ENCODE measurements at regions not wholly inside any gene's neighbourhood (a gene's known extent, or its start where the extent isn't known, plus 50 kb on each side); places are given as distances from the start of the nearest gene placed in this dataset.

DNA sequence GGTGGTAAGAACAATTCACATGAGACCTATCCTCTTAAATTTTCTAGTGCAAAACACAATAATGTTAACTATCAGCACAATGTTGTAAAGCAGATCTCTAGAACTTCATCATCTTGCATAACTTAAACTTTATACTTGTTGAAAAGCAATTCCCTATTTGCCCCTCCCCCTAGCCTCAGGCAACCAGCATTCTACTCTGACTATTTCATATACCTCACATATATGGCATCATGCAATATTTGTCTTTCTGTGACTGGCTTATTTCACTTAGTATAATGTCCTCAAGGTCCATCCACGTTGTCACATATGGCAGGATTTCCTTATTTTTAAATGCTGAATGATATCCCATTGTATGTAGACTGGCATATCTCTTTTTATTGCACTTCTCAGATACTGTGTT lies 86.5 kb downstream of the STRADB start:
- TF ChIP-seq POLR2AphosphoS5 (IDR thresholded peaks at IDR 0.05) (no peak), POLR2A (IDR thresholded peaks at IDR 0.05) (no peak)
- TF ChIP-seq, protein P1, sequence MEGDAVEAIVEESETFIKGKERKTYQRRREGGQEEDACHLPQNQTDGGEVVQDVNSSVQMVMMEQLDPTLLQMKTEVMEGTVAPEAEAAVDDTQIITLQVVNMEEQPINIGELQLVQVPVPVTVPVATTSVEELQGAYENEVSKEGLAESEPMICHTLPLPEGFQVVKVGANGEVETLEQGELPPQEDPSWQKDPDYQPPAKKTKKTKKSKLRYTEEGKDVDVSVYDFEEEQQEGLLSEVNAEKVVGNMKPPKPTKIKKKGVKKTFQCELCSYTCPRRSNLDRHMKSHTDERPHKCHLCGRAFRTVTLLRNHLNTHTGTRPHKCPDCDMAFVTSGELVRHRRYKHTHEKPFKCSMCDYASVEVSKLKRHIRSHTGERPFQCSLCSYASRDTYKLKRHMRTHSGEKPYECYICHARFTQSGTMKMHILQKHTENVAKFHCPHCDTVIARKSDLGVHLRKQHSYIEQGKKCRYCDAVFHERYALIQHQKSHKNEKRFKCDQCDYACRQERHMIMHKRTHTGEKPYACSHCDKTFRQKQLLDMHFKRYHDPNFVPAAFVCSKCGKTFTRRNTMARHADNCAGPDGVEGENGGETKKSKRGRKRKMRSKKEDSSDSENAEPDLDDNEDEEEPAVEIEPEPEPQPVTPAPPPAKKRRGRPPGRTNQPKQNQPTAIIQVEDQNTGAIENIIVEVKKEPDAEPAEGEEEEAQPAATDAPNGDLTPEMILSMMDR (IDR thresholded peaks at IDR 0.05 in 8 of 11, conservative IDR thresholded peaks at IDR 0.05 in 3 of 11): no peak
